ENCODE measurements at regions not wholly inside any gene's neighbourhood (a gene's known extent, or its start where the extent isn't known, plus 50 kb on each side); places are given as distances from the start of the nearest gene placed in this dataset.

GRCh38 chr4:156660465-156660864, 311.1 kb downstream of the PDGFC start:
- Histone ChIP-seq H2AFZ (ENCODE audit: low read depth, low read length, severe bottlenecking) (no peak overlapping the region), H3K4me2 (ENCODE audit: low read depth, low read length, poor library complexity, severe bottlenecking) (no peak overlapping the region), H3F3A (ENCODE audit: insufficient read depth) (no peaks in the 10 kb centered on the region), H3K36me3 (ENCODE audit: low read length) (no peaks in the 10 kb centered on the region), H4K20me1 (ENCODE audit: low read depth, low read length) (no peaks in the 10 kb centered on the region), H3K9me3 (ENCODE audit: insufficient read depth, low read length) (no peaks in the 10 kb centered on the region), H3K4me3 (ENCODE audit: insufficient read depth, low read length, poor library complexity, severe bottlenecking) (no peak overlapping the region), H3K27ac (ENCODE audit: low read depth, low read length) (no peak overlapping the region), H3K27me3 (ENCODE audit: low read length) (no peaks in the 10 kb centered on the region), H3K9me2 (replicated peaks; ENCODE audit: insufficient read depth, low read length) (no peaks in the 10 kb centered on the region), H3K9ac (ENCODE audit: low read length) (no peak overlapping the region), H3K79me2 (ENCODE audit: insufficient read depth, low read length) (no peaks in the 10 kb centered on the region)
- no peak for TF ChIP-seq EZH2phosphoT487 (conservative IDR thresholded peaks at IDR 0.05; ENCODE audit: low read length)
- TF ChIP-seq, protein P1, sequence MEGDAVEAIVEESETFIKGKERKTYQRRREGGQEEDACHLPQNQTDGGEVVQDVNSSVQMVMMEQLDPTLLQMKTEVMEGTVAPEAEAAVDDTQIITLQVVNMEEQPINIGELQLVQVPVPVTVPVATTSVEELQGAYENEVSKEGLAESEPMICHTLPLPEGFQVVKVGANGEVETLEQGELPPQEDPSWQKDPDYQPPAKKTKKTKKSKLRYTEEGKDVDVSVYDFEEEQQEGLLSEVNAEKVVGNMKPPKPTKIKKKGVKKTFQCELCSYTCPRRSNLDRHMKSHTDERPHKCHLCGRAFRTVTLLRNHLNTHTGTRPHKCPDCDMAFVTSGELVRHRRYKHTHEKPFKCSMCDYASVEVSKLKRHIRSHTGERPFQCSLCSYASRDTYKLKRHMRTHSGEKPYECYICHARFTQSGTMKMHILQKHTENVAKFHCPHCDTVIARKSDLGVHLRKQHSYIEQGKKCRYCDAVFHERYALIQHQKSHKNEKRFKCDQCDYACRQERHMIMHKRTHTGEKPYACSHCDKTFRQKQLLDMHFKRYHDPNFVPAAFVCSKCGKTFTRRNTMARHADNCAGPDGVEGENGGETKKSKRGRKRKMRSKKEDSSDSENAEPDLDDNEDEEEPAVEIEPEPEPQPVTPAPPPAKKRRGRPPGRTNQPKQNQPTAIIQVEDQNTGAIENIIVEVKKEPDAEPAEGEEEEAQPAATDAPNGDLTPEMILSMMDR (IDR thresholded peaks at IDR 0.05; ENCODE audit: insufficient read depth, low read length, poor library complexity, severe bottlenecking) = no peak

GRCh38 chr4:156659983-156660382, 311.6 kb downstream of the PDGFC start:
- Histone ChIP-seq H3K9ac (ENCODE audit: low read length) (no peak overlapping the region), H3K4me3 (ENCODE audit: insufficient read depth, low read length, poor library complexity, severe bottlenecking) (no peak overlapping the region), H3K27me3 (ENCODE audit: low read length) (no peaks in the 10 kb centered on the region), H3K9me3 (ENCODE audit: insufficient read depth, low read length) (no peaks in the 10 kb centered on the region), H3K79me2 (ENCODE audit: insufficient read depth, low read length) (no peaks in the 10 kb centered on the region), H3F3A (ENCODE audit: insufficient read depth) (no peaks in the 10 kb centered on the region), H3K4me2 (ENCODE audit: low read depth, low read length, poor library complexity, severe bottlenecking) (no peak overlapping the region), H3K27ac (ENCODE audit: low read depth, low read length) (no peak overlapping the region), H4K20me1 (ENCODE audit: low read depth, low read length) (no peaks in the 10 kb centered on the region), H3K36me3 (ENCODE audit: low read length) (no peaks in the 10 kb centered on the region), H3K9me2 (replicated peaks; ENCODE audit: insufficient read depth, low read length) (no peaks in the 10 kb centered on the region), H2AFZ (ENCODE audit: low read depth, low read length, severe bottlenecking) (no peak overlapping the region)
- no peak for TF ChIP-seq EZH2phosphoT487 (conservative IDR thresholded peaks at IDR 0.05; ENCODE audit: low read length)
- TF ChIP-seq, protein P1 (IDR thresholded peaks at IDR 0.05; ENCODE audit: insufficient read depth, low read length, poor library complexity, severe bottlenecking) = no peak

- H3K27me3 ChIP-seq (ENCODE audit: low read length) = no peaks in the 10 kb centered on the region
- no peak for TF ChIP-seq EZH2phosphoT487 (conservative IDR thresholded peaks at IDR 0.05; ENCODE audit: low read length)
- H4K20me1 ChIP-seq (ENCODE audit: low read depth, low read length) = no peaks in the 10 kb centered on the region
- no peaks in the 10 kb centered on the region for H3F3A ChIP-seq (ENCODE audit: insufficient read depth)
- H3K9me2 ChIP-seq (replicated peaks; ENCODE audit: insufficient read depth, low read length) = no peaks in the 10 kb centered on the region
- no peak overlapping the region for H3K4me2 ChIP-seq (ENCODE audit: low read depth, low read length, poor library complexity, severe bottlenecking)
- no peaks in the 10 kb centered on the region for H3K9me3 ChIP-seq (ENCODE audit: insufficient read depth, low read length)
- no peak overlapping the region for H3K4me3 ChIP-seq (ENCODE audit: insufficient read depth, low read length, poor library complexity, severe bottlenecking)
- H3K36me3 ChIP-seq (ENCODE audit: low read length) = no peaks in the 10 kb centered on the region
- H2AFZ ChIP-seq (ENCODE audit: low read depth, low read length, severe bottlenecking) = no peak overlapping the region
- H3K79me2 ChIP-seq (ENCODE audit: insufficient read depth, low read length) = no peaks in the 10 kb centered on the region
- H3K27ac ChIP-seq (ENCODE audit: low read depth, low read length) = no peak overlapping the region
- H3K9ac ChIP-seq (ENCODE audit: low read length) = no peak overlapping the region
Observed at GRCh38 chr4:156659570-156659969, 312.0 kb downstream of the PDGFC start.

DNA sequence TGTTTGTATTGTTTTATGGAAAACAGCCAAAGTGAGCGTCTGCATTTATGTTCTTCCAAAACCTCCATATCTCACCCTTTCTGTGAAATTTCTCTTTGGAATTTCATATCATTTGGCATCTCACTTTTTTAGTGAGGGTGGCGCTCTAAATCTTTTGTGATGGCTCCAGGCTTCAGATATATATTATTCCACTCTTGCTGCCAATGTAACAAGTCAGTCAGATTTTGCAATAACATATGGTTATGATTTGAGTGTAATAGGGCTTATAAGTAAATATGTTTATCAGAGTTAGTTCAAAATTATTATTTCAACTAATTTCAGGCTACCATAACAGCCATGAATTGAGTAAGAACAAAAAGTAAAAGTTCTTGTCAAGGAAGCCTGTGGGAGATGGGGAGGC, 314.7 kb downstream of the PDGFC start:
- no peaks in the 10 kb centered on the region for H3K9me2 ChIP-seq (replicated peaks; ENCODE audit: insufficient read depth, low read length)
- H2AFZ ChIP-seq (ENCODE audit: low read depth, low read length, severe bottlenecking) = no peak overlapping the region
- H3K79me2 ChIP-seq (ENCODE audit: insufficient read depth, low read length) = no peaks in the 10 kb centered on the region
- no peaks in the 10 kb centered on the region for H4K20me1 ChIP-seq (ENCODE audit: low read depth, low read length)
- no peak overlapping the region for H3K4me2 ChIP-seq (ENCODE audit: low read depth, low read length, poor library complexity, severe bottlenecking)
- no peak overlapping the region for H3K27ac ChIP-seq (ENCODE audit: low read depth, low read length)
- H3K27me3 ChIP-seq (ENCODE audit: low read length) = no peaks in the 10 kb centered on the region
- TF ChIP-seq EZH2phosphoT487 (conservative IDR thresholded peaks at IDR 0.05; ENCODE audit: low read length) = no peak
- TF ChIP-seq, protein P1 (IDR thresholded peaks at IDR 0.05; ENCODE audit: insufficient read depth, low read length, poor library complexity, severe bottlenecking) = no peak
- H3K9me3 ChIP-seq (ENCODE audit: insufficient read depth, low read length) = no peaks in the 10 kb centered on the region
- no peaks in the 10 kb centered on the region for H3K36me3 ChIP-seq (ENCODE audit: low read length)
- no peak overlapping the region for H3K4me3 ChIP-seq (ENCODE audit: insufficient read depth, low read length, poor library complexity, severe bottlenecking)
- H3K9ac ChIP-seq (ENCODE audit: low read length) = no peak overlapping the region
- no peaks in the 10 kb centered on the region for H3F3A ChIP-seq (ENCODE audit: insufficient read depth)
